GM18505 (cell line): ENCODE measurements at regions not wholly inside any gene's neighbourhood (a gene's known extent, or its start where the extent isn't known, plus 50 kb on each side); places are given as distances from the start of the nearest gene placed in this dataset.
"Not testable (repeated sequence)": the region's sequence is repeated elsewhere in the genome, so short reads cannot be mapped to it uniquely, and the experiment has no call there.

Source experiments
- ATAC-seq: cut with Tn5 transposase; IDR thresholded peaks from one replicate; pipeline ENCODE4 v1.9.1; 2021; ENCODE audit not compliant: unreplicated experiment
- POLR2A ChIP-seq: IDR thresholded peaks from 4 replicates; pipeline ENCODE4 v1.6.1; 2011; ENCODE audit warnings: borderline replicate concordance; ENCODE audit not compliant: insufficient read depth, insufficient read length; ENCODE audit errors: extremely low read depth

DNA sequence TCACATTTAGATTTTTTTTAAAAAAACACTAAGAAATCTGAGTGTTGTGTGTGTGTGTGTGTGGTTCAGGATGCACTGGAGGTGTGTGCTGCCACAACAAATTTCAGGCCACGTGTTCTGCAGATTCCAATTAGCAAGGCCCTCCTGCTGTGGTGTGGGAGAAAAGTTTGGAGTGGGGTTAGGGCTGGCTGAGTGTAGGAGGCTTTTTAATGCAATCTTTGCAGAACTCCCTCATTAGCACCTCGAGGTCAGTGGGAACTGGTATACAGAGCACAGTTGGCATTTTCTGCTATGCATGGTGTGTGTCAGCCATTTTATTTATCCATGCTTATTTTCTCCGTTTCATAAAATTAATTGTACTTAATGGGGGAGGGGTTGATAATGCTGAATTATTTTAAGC is 187.6 kb downstream of the SOX4 start:
- no peak for ATAC-seq
- no peak for TF ChIP-seq POLR2A

DNA sequence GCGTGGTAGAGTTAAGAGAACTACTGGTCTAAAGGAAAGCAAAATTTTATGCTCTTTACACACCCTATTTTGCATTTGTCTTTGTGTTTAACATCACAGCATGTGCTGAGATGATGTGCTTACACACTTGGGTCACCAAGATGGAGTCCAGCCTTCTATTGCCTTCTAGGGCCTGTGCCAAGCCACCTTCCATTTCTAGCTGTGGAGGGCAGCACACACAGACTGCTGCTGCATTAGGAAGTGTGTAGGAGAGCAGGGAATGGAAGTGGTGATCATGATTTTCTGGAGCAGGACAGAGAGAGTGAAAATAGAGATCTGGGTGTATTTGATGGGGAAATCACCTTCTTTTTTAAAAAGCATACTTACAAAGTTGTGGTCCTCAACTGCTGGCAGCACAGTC is 191.6 kb downstream of the SOX4 start:
- TF ChIP-seq POLR2A = no peak
- ATAC-seq = no peak

DNA sequence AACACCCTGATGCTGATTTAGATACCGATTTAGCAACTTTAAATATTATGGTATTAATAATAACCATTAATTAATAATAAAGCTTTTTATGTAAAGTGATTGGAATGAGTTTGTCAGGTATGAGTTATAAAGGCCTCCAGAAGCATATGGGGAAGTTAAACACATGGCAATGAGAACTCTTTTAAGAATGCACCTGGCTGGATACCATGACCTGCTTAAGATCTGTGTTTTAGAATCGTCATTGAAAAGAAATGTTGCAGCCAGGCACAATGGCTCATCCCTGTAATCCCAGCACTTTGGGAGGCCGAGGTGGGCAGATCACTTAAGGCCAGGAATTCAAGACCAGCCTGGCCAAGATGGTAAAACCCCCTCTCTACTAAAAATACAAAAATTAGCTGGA is 197.5 kb downstream of the SOX4 start:
- TF ChIP-seq POLR2A = no peak
- ATAC-seq = no peak

DNA sequence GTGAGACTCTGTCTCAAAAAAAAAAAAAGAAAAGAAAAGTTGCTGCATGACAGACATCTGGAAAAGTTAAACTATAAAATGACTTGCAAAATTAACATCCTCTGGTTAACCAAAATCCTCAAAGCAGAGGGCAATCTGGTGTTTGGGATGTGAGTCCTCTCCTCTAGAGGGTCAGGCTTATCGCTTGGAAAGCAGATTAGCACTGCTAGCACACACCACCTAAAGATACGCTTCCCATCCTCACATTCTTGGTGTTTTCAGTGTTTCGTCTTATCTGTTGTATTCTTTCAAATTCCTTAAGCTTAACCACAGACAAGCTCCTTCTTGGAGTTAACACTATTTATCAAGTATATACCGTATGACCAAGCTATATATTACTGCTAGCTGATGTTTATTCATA is 198.0 kb downstream of the SOX4 start:
- TF ChIP-seq POLR2A = no peak

DNA sequence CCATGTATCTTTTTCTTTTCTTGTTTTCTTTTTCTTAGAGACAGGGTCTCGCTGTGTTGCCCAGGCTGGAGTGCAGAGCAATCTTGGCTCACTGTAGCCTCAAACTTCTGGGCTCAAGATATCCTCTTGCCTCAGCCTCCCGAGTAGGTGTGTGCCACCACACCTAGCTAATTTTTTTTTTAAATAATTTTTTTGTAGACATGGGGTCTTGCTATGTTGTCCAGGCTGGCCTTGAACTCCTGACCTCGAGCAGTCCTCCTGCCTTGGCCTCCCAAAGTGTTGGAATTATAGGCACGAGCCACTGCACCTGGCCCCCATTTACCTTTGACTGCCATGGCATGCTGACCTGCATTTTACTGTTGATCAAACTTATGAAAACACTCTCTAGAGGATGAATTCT is 198.6 kb downstream of the SOX4 start:
- no peak for ATAC-seq
- no peak for TF ChIP-seq POLR2A

More for the DNA sequence above, 198.0 kb downstream of the SOX4 start:
- ATAC-seq = no peak

DNA sequence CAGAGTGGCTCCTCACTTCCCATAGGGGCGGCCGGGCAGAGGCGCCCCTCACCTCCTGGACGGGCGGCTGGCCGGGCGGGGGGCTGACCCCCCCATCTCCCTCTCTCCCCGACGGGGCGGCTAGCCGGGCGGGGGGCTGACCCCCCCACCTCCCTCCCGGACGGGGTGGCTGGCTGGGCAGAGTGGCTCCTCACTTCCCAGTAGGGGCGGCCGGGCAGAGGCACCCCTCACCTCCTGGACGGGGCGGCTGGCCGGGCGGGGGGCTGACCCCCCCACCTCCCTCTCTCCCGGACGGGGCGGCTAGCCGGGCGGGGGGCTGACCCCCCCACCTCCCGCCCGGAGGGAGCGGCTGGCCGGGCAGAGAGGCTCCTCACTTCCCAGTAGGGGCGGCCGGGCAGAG is 203.4 kb downstream of the SOX4 start:
- ATAC-seq = not testable (repeated sequence)

DNA sequence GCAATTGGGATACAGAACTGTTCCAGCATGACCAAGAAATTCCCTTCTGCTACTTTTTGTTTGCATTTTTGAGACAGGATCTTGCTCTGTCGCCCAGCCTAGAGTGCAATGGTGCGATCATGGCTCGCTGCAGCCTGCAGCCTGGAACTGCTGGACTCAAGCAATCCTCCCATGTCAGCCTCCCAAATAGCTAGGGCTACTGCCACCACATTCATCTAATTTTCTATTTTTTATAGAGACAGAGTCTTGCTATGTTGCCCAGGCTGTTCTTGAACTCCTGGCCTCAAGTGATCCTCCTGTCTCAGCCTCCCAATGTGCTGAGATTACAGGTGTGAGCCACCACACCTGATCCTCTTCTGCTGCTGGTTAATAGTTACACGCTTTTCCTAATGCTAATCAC is 204.9 kb downstream of the SOX4 start:
- no peak for ATAC-seq
- TF ChIP-seq POLR2A = no peak

DNA sequence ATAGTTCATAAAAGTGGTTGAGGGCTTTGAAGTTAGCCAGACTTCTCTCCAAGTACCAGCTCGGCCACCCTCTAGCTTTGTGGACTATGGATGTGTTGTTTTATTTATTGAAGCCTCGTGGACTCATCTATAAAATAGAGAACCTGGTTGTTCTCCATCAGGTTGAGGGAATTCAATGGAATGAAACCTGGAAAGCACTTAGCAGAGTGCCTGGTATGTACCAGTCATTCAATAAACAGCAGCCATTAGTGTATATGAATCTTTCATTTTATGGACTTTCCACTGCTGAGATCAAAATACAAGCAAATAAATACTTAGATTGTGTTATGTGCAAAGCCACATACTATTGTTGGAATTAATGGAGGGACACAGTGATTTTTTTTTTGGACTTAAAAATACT is 206.8 kb downstream of the SOX4 start:
- TF ChIP-seq POLR2A = no peak
- no peak for ATAC-seq

DNA sequence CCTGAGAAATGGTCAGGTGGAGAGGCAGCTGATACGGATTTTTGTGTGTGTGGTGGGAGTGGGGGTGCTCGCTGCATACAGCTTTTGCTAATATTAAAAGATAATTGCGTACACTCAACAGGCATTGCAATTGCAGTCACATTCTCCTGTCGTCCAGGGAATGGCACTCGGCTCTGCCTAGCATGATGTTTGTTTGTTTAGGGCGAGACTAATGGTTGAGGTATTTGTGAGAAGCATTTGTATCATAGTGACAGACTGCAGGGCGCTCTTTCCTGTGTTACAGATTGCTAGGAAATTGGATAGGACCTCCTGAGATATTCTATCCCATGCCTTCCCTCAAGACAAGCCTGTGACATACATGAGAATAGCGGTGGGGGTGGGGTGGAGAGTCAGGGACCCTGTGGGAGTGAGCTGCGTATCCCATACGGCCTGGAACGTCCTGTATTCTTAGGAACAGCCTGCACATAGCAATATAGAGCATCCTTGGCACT is 207.4 kb downstream of the SOX4 start:
- ATAC-seq = no peak
- TF ChIP-seq POLR2A = no peak

DNA sequence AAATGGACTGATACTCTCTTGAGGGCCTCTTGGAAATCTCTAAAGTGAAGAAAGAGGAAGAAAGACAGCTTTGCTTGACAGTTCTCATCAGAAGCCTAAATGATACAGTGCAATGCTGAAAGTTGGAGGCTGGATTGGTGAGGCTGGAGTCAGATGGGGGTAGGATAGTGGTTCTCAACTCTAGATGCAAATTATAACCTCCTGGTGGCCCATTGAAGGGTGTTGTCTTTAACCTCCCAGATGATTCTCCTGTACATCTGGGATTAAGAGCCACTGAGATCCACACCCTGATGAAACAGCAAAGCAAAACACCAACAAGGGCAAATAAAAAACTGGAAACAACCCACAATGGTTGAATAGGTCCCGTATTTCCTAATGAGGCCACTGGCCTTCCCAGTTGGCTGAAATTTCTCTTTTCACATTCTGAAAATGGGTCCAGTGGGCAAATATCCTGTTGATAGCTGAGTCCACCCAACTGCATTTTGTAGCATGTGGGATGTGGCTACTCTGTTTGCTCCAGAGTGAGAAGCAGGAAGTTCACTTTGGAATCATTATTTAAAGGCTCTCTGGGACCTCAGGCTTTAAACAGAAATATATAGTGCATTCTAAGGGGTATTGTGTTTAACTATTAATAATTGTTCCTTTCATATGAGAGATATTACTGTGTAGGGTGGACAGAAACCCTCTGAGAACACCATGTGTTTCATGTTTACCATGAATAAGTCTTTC is 208.1 kb downstream of the SOX4 start:
- no peak for ATAC-seq
- TF ChIP-seq POLR2A = no peak

DNA sequence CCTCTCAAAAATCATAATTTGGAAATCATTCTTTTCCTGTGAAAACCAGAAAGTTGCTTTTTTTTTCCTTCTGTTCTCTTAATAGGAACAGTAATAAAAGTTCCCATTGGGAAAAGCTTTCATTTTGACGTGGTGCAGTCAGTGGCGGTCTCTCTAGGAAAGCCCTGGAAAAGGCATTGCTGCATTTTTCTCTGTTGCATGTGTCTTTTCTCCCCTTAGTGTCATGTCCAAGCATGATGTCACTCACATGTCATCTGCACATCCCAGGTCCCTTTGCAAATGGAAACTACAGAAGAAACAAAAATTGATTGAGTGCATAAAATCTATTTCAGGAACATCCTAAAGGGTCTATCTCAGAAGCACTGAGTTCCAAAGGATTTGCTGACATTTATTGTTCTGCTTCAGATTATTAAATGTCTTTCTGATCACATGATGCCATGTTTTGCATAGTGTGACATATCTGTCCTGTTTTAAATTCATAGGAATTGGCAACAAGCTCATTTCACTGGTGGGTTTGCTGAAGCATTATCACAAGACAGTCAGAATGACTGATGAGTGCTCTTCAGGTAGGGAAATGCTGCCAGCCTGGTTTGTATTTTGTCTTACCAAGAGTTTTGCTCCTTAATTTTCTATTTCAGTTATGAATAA is 208.7 kb downstream of the SOX4 start:
- no peak for ATAC-seq
- no peak for TF ChIP-seq POLR2A

DNA sequence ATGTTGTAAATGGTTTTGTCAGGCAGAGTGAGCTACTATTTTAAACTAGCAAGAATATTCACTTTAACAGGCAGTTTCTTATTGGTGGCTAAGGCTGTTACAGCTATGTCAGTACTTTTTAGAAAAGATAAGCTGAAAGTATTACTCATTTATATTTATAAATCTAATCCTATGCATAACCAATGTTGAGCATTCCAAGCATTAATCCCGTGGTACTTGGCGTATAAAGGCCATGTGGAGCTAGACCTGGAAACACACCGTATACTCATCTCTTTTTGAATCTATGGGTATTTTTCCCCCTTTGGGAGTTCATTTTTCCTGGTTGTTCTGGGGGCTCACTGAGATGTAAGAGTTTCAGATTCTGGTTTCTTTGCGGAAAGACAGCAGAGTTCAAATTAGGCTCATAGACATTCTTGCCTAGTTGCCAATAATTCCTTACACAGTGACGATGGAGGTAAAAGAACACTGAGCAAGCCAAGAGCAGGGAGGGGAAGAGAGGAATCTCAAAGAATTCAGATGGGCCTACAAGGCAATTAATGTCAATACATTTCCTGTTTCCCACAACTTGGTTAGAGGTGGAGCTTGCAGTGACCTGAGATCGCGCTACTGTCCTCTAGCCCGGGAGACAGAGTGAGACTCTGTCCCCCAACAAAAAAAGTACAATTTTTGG is 211.5 kb downstream of the SOX4 start:
- no peak for TF ChIP-seq POLR2A
- no peak for ATAC-seq

DNA sequence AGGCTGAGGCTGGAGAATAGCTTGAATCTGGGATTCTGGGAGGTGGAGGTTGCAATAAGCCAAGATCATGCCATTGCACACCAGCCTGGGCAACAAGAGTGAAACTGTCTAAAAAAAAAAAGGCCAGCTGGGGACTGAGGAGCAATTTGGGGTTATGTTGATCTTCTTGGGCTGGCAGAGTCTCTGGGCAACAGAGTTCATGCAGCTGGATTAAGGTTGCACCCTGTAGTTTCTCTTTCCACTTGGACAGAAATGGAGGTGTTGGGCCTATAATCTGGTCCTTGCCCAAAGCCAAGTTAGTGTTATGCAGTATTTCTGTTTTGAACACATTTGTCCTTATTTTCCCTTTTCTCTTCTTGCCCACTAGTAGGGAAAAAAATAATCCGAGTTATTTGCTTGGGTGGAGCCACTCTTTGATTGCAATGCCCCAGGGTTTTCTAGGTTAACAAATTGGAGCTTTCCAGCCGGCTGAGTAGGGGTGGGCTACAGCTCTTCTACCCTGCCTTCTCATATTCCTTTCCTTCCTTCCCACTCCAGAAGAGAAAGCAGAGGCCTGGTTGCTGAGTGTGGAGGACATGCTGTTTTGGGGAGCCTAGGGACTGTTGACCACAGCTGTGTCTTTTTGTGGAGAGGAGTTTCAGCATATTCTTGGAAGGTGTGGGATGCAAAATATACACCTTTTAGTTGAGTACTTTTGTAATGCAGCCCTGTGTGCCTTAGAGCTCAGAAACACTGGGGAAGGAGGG is 213.9 kb downstream of the SOX4 start:
- no peak for ATAC-seq
- no peak for TF ChIP-seq POLR2A

DNA sequence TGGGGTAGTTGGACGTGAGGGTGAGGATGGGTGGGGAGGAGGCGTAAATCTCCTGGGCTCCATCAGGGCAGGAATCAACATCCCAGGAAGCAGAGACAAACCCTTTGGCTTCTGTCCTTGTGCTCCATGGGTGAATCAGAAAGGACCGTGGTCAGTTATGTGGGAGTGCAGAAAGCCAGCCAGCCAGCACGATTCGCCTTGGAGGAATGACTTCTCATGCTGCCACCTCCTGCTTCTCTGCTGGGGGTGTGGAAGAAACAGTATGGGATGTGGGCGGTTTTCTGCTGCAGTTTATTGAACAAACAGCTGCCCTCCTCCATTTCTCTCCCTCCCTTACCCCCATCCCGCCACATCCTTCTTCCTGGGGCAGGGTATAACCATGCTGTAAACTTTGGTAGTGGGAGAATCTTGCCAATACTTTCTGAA is 214.5 kb downstream of the SOX4 start:
- ATAC-seq = no peak
- no peak for TF ChIP-seq POLR2A

DNA sequence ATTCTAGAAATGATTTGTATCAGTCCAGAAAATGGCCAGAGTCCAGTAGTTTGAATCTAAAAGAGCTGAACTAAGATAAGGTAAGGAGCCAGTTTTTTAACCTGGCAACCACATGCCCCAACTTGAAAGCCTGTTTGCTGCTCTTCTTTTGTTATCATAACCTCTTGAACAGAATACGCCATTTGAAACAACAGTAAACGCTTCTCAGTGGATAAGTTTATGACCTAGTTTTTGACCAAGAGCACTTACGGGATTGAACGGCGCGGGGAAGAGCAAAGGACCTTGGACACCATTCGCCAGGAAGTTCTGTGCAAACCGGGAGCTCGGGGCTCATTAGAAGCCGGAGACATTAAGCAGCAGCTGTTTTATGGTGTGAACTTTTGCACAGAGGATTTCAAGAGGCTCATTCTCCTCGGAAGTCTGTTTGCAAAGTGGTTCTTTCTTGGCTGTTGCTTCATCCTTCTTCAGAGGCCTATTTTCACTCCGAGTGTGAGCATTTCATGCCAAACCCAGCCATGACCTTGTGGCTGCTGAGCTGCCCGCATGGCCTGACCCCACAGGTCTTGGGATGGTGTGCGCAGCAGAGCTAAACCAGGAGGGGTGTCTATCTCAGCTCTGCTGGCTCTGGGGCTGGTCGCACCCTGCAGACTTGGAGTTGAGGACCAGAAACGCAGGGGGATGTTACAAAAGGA is 215.1 kb downstream of the SOX4 start:
- no peak for ATAC-seq
- no peak for TF ChIP-seq POLR2A
